ENCODE measurements at regions not wholly inside any gene's neighbourhood (a gene's known extent, or its start where the extent isn't known, plus 50 kb on each side); places are given as distances from the start of the nearest gene placed in this dataset.

- CTCF ChIA-PET (ENCODE audit: low intra/inter-chr PET ratio): no interaction called here
- 2% methylated on average over 5 of the region's 5 CpGs for WGBS (ENCODE audit: insufficient coverage, low coverage, missing lambda C conversion rate)
- H3K4me3 ChIP-seq: no peak overlapping the region
- in situ Hi-C loops (cut with MboI): no loop called here
- BruUV-seq (replicated peaks): no TSS peak
- FAIRE-seq (no peak), DNase-seq (ENCODE audit: extremely low read depth in 1 of 4, low spot score in 3 of 4) (no peak), ATAC-seq (no peak)
- H3K9me3 ChIP-seq (replicated peaks; ENCODE audit: control insufficient read depth, insufficient read depth, low read depth, low read length): no peaks in the 10 kb centered on the region
- H3K79me2 ChIP-seq (ENCODE audit: control insufficient read depth, insufficient read depth, low read length): no peaks in the 10 kb centered on the region
- H3K9ac ChIP-seq (ENCODE audit: insufficient read depth in 1 of 2, low read depth in 2 of 2, low read length in 2 of 2): no peak overlapping the region
- no peaks in the 10 kb centered on the region for H4K20me1 ChIP-seq (replicated peaks; ENCODE audit: control insufficient read depth, insufficient read depth, low read length)
- peaks cover 0 to 4% of the 10 kb centered on the region in 2 experiments; a peak in 1 of 5 replicates for H3K27me3 ChIP-seq (ENCODE audit: control insufficient read depth in 2 of 2, insufficient read depth in 2 of 2, low read length in 2 of 2)
- intact Hi-C loops (cut with micrococcal nuclease): no loop called here
- no peaks in the 10 kb centered on the region for H3K36me3 ChIP-seq (ENCODE audit: control insufficient read depth, insufficient read depth, low read length)
- no peak overlapping the region for H3K4me2 ChIP-seq (ENCODE audit: insufficient read depth, low read length)
- no peaks in the 10 kb centered on the region for H3K9me1 ChIP-seq (ENCODE audit: control insufficient read depth, insufficient read depth, low read length)
- POLR2A ChIA-PET: interaction anchor here (1.0 kb wide), 1 partner anchor 10 kb away, joined by 4 read pairs; no protein-coding TSS in a partner anchor
- H3K27ac ChIP-seq (ENCODE audit: extremely low read depth, low read depth, low read length): no peak overlapping the region
- no peak overlapping the region for H2AFZ ChIP-seq (ENCODE audit: low read depth, low read length)
- no peaks in the 10 kb centered on the region for H3K4me1 ChIP-seq (replicated peaks in 1 of 2; ENCODE audit: control insufficient read depth in 2 of 2, insufficient read depth in 2 of 2, low read length in 2 of 2)
- TF ChIP-seq ETS2 (tag; IDR thresholded peaks at IDR 0.05; ENCODE audit: borderline replicate concordance, poor library complexity, severe bottlenecking): no peak
- no peak for TF ChIP-seq ZNF77 (CRISPR knock-in tag; IDR thresholded peaks at IDR 0.05)
- no peak for TF ChIP-seq HDAC6 (IDR thresholded peaks at IDR 0.05; ENCODE audit: low read depth, low read length)
- TF ChIP-seq RAD51 (IDR thresholded peaks at IDR 0.05; ENCODE audit: borderline replicate concordance, low read depth): no peak
- TF ChIP-seq JUN (IDR thresholded peaks at IDR 0.05; ENCODE audit: borderline replicate concordance, low read depth, low read length): no peak
- no peak for TF ChIP-seq JUN (CRISPR knock-in tag; IDR thresholded peaks at IDR 0.05; ENCODE audit: borderline replicate concordance)
- no peak for TF ChIP-seq KDM2B (CRISPR knock-in tag; IDR thresholded peaks at IDR 0.05)
- no peak for TF ChIP-seq TAL1 (IDR thresholded peaks at IDR 0.05)
- no peak for TF ChIP-seq BCL6 (CRISPR knock-in tag; IDR thresholded peaks at IDR 0.05)
- no peak for TF ChIP-seq EHMT2 (IDR thresholded peaks at IDR 0.05)
- TF ChIP-seq ZNF354B (CRISPR knock-in tag; IDR thresholded peaks at IDR 0.05): no peak
- TF ChIP-seq SETDB1 (IDR thresholded peaks at IDR 0.05; ENCODE audit: low read length): no peak
- TF ChIP-seq ZNF232 (CRISPR knock-in tag; IDR thresholded peaks at IDR 0.05): no peak
- no peak for TF ChIP-seq ZFP1 (CRISPR knock-in tag; IDR thresholded peaks at IDR 0.05)
- TF ChIP-seq C11orf30 (IDR thresholded peaks at IDR 0.05; ENCODE audit: low read depth): no peak
- TF ChIP-seq GTF2F1 (IDR thresholded peaks at IDR 0.05; ENCODE audit: low read depth, low read length): no peak
- no peak for TF ChIP-seq GATAD2B (IDR thresholded peaks at IDR 0.05; ENCODE audit: borderline replicate concordance)
- no peak for TF ChIP-seq THRAP3 (IDR thresholded peaks at IDR 0.05; ENCODE audit: borderline replicate concordance)
- no peak for TF ChIP-seq ZFX (CRISPR knock-in tag; IDR thresholded peaks at IDR 0.05)
- TF ChIP-seq CBFB (CRISPR knock-in tag; IDR thresholded peaks at IDR 0.05): no peak
- no peak for TF ChIP-seq IRF2 (CRISPR knock-in tag; IDR thresholded peaks at IDR 0.05)
Observed at GRCh38 chr2:118460425-118460824, 372.2 kb downstream of the INSIG2 start.

Data from K562 (cell line).